ENCODE measurements at regions not wholly inside any gene's neighbourhood (a gene's known extent, or its start where the extent isn't known, plus 50 kb on each side); places are given as distances from the start of the nearest gene placed in this dataset.

GRCh38 chr1:57500136-57500830, 76.4 kb upstream of the DAB1 start:
- Histone ChIP-seq H3K4me2 (no peak overlapping the region), H3K9me3 (ENCODE audit: low read depth) (no peaks in the 10 kb centered on the region), H3K36me3 (replicated peaks; ENCODE audit: insufficient read depth, low read depth) (no peaks in the 10 kb centered on the region), H3K79me2 (no peaks in the 10 kb centered on the region), H3K4me1 (ENCODE audit: insufficient read depth) (no peaks in the 10 kb centered on the region), H2AFZ (no peak overlapping the region), H3K27ac (no peak overlapping the region), H3K4me3 (no peak overlapping the region), H3K27me3 (peaks cover 10% of the 10 kb centered on the region), H4K20me1 (ENCODE audit: insufficient read depth, poor library complexity, severe bottlenecking) (no peaks in the 10 kb centered on the region), H3K9me2 (replicated peaks; ENCODE audit: insufficient read depth) (no peaks in the 10 kb centered on the region)
- DNase-seq (ENCODE audit: low spot score), result no peak
- 88% methylated on average over 6 of the region's 6 CpGs for WGBS (ENCODE audit: low lambda C conversion rate, missing lambda C conversion rate)
- TF ChIP-seq CTCF (IDR thresholded peaks at IDR 0.05; ENCODE audit: poor library complexity) (no peak), EZH2 (IDR thresholded peaks at IDR 0.05; ENCODE audit: borderline replicate concordance) (no peak), EZH2phosphoT487 (IDR thresholded peaks at IDR 0.05; ENCODE audit: low read depth, severe bottlenecking, unreplicated experiment) (no peak)

GRCh38 chr1:57494530-57495079, 70.7 kb upstream of the DAB1 start:
- no peaks in the 10 kb centered on the region for H3K9me3 ChIP-seq (ENCODE audit: low read depth)
- H3K4me3 ChIP-seq, result no peak overlapping the region
- no peak overlapping the region for H3K4me2 ChIP-seq
- TF ChIP-seq CTCF (IDR thresholded peaks at IDR 0.05; ENCODE audit: poor library complexity) (no peak), EZH2 (IDR thresholded peaks at IDR 0.05; ENCODE audit: borderline replicate concordance) (no peak), EZH2phosphoT487 (IDR thresholded peaks at IDR 0.05; ENCODE audit: low read depth, severe bottlenecking, unreplicated experiment) (no peak)
- no peaks in the 10 kb centered on the region for H3K79me2 ChIP-seq
- no peak overlapping the region for H3K27ac ChIP-seq
- no peaks in the 10 kb centered on the region for H3K4me1 ChIP-seq (ENCODE audit: insufficient read depth)
- no peaks in the 10 kb centered on the region for H3K9me2 ChIP-seq (replicated peaks; ENCODE audit: insufficient read depth)
- H3K27me3 ChIP-seq, result peaks cover under 1% of the 10 kb centered on the region
- H2AFZ ChIP-seq, result no peak overlapping the region
- no peaks in the 10 kb centered on the region for H4K20me1 ChIP-seq (ENCODE audit: insufficient read depth, poor library complexity, severe bottlenecking)
- 84% methylated on average over 6 of the region's 6 CpGs for WGBS (ENCODE audit: low lambda C conversion rate, missing lambda C conversion rate)
- no peaks in the 10 kb centered on the region for H3K36me3 ChIP-seq (replicated peaks; ENCODE audit: insufficient read depth, low read depth)
- DNase-seq (ENCODE audit: low spot score), result no peak

GRCh38 chr1:57492586-57493226, 68.8 kb upstream of the DAB1 start:
- Histone ChIP-seq H3K79me2 (no peaks in the 10 kb centered on the region), H4K20me1 (ENCODE audit: insufficient read depth, poor library complexity, severe bottlenecking) (no peaks in the 10 kb centered on the region), H3K4me2 (no peak overlapping the region), H3K9me3 (ENCODE audit: low read depth) (no peaks in the 10 kb centered on the region), H3K4me3 (no peak overlapping the region), H3K9me2 (replicated peaks; ENCODE audit: insufficient read depth) (no peaks in the 10 kb centered on the region), H3K27ac (no peak overlapping the region), H3K27me3 (no peaks in the 10 kb centered on the region), H3K4me1 (ENCODE audit: insufficient read depth) (no peaks in the 10 kb centered on the region), H3K36me3 (replicated peaks; ENCODE audit: insufficient read depth, low read depth) (no peaks in the 10 kb centered on the region), H2AFZ (no peak overlapping the region)
- 69% methylated on average over 5 of the region's 5 CpGs for WGBS (ENCODE audit: low lambda C conversion rate, missing lambda C conversion rate)
- no peak for DNase-seq (ENCODE audit: low spot score)
- no peak for TF ChIP-seq EZH2phosphoT487 (IDR thresholded peaks at IDR 0.05; ENCODE audit: low read depth, severe bottlenecking, unreplicated experiment)
- TF ChIP-seq EZH2 (IDR thresholded peaks at IDR 0.05; ENCODE audit: borderline replicate concordance), result no peak
- TF ChIP-seq CTCF (IDR thresholded peaks at IDR 0.05; ENCODE audit: poor library complexity), result no peak
